IMR-90 (cell line): ENCODE measurements at regions not wholly inside any gene's neighbourhood (a gene's known extent, or its start where the extent isn't known, plus 50 kb on each side); places are given as distances from the start of the nearest gene placed in this dataset.

Source experiments
- ATAC-seq: fragments of 200-7000 bp; cut with Tn5 transposase; 2 replicates; pipeline ENCODE4 v1.9.1; 2020; ENCODE audit warnings: low read depth, mild to moderate bottlenecking, moderate library complexity
- BruUV-seq: library from RNA; stranded (reverse); fragments of 400-500 nt; replicated peaks from 2 replicates; lab custom pipeline; 2021; lab: Mats Ljungman, UMichigan
- CTCF ChIA-PET: fragments of 300-600 bp; formaldehyde crosslinking; extraction: SDS; loops from one replicate; lab custom pipeline; 2021; ENCODE audit warnings: antibody characterized with exemption; lab: Yijun Ruan, JAX
- POLR2A ChIA-PET: fragments of 300-600 bp; sonication (Branson Sonifier 250); formaldehyde crosslinking; loops from one replicate; lab custom pipeline; 2022; ENCODE audit warnings: antibody characterized with exemption; ENCODE audit not compliant: unreplicated experiment; lab: Charles Lee
- DNase-seq: peaks from one replicate; pipeline ENCODE4 v3.0.0; 2013
- H2AFZ ChIP-seq: replicated peaks from 2 replicates; pipeline ENCODE3; 2013; ENCODE audit warnings: low read length, mild to moderate bottlenecking; ENCODE audit not compliant: poor library complexity
- H2AK5ac ChIP-seq: 2 replicates; pipeline ENCODE4 v1.6.1; 2013; ENCODE audit warnings: low read depth, low read length, inconsistent platforms
- H2AK9ac ChIP-seq: replicated peaks from 2 replicates; pipeline ENCODE3; 2013; ENCODE audit warnings: mild to moderate bottlenecking, low read depth, low read length, moderate library complexity; ENCODE audit not compliant: poor library complexity
- H2BK120ac ChIP-seq: 2 replicates; pipeline ENCODE4 v1.6.1; 2013; ENCODE audit warnings: low read depth, low read length, inconsistent platforms
- H2BK15ac ChIP-seq: 3 replicates; pipeline ENCODE4 v1.6.1; 2013; ENCODE audit warnings: low read depth, low read length, inconsistent platforms
- H2BK20ac ChIP-seq: 2 replicates; pipeline ENCODE4 v1.6.1; 2013; ENCODE audit warnings: low read depth, mild to moderate bottlenecking, inconsistent platforms, low read length, moderate library complexity
- H2BK5ac ChIP-seq: 2 replicates; pipeline ENCODE4 v1.6.1; 2013; ENCODE audit warnings: mild to moderate bottlenecking, low read depth, low read length, inconsistent platforms; ENCODE audit not compliant: poor library complexity, severe bottlenecking
- H3K14ac ChIP-seq: replicated peaks from 2 replicates; pipeline ENCODE4 v1.6.1; 2013; ENCODE audit warnings: low read depth, low read length, inconsistent platforms
- H3K18ac ChIP-seq: 2 replicates; pipeline ENCODE4 v1.6.1; 2013; ENCODE audit warnings: low read depth, low read length, control low read depth
- H3K23ac ChIP-seq: 2 replicates; pipeline ENCODE4 v1.6.1; 2013; ENCODE audit warnings: low read depth, low read length, inconsistent platforms
- H3K27ac ChIP-seq: 2 replicates; pipeline ENCODE4 v1.5.1; 2013; ENCODE audit warnings: mild to moderate bottlenecking, control low read depth, low read length; ENCODE audit not compliant: insufficient read depth
- H3K27me3 ChIP-seq: 2 replicates; pipeline ENCODE4 v1.6.1; 2013; ENCODE audit warnings: low read length; ENCODE audit not compliant: control insufficient read depth, insufficient read depth
- H3K36me3 ChIP-seq: 2 replicates; pipeline ENCODE4 v1.6.1; 2013; ENCODE audit warnings: low read length, mixed read lengths; ENCODE audit not compliant: control insufficient read depth, insufficient read depth
- H3K4ac ChIP-seq: 2 replicates; pipeline ENCODE4 v1.6.1; 2013; ENCODE audit warnings: low read depth, low read length, inconsistent platforms
- H3K4me1 ChIP-seq: 2 replicates; pipeline ENCODE4 v1.6.1; 2013; ENCODE audit warnings: low read length, mixed read lengths; ENCODE audit not compliant: control insufficient read depth, insufficient read depth
- H3K4me2 ChIP-seq: 2 replicates; pipeline ENCODE4 v1.6.1; 2013; ENCODE audit warnings: low read depth, mild to moderate bottlenecking, control low read depth, low read length, moderate library complexity
- H3K4me3 ChIP-seq: 2 replicates; pipeline ENCODE4 v1.5.1; 2013; ENCODE audit warnings: low read depth, mild to moderate bottlenecking, control low read depth, low read length, moderate library complexity; ENCODE audit not compliant: insufficient read depth
- H3K56ac ChIP-seq: 2 replicates; pipeline ENCODE4 v1.6.1; 2013; ENCODE audit warnings: low read length, inconsistent platforms; ENCODE audit not compliant: insufficient read depth; ENCODE audit errors: extremely low read depth
- H3K79me1 ChIP-seq, 2 experiments: 2 replicates each; pipeline ENCODE4 v1.6.1; 2013; ENCODE audit warnings: low read length in 2 of 2, inconsistent platforms in 1 of 2, low read depth in 1 of 2
- H3K9ac ChIP-seq: 2 replicates; pipeline ENCODE4 v1.6.1; 2013; ENCODE audit warnings: low read depth, low read length, control low read depth
- H3K9me1 ChIP-seq: 2 replicates; pipeline ENCODE4 v1.6.1; 2013; ENCODE audit warnings: low read length, inconsistent platforms; ENCODE audit not compliant: insufficient read depth
- H3K9me3 ChIP-seq: 2 replicates; pipeline ENCODE4 v1.6.1; 2013; ENCODE audit warnings: low read length; ENCODE audit not compliant: control insufficient read depth, insufficient read depth
- H4K20me1 ChIP-seq: 2 replicates; pipeline ENCODE4 v1.6.1; 2013; ENCODE audit warnings: low read length, inconsistent platforms; ENCODE audit not compliant: insufficient read depth
- H4K5ac ChIP-seq: 2 replicates; pipeline ENCODE4 v1.6.1; 2013; ENCODE audit warnings: mild to moderate bottlenecking, low read depth, low read length, control low read depth
- H4K8ac ChIP-seq, 2 experiments: 2 replicates each; pipeline ENCODE4 v1.6.1; 2013; ENCODE audit warnings: low read depth in 2 of 2, low read length in 2 of 2, control low read depth in 1 of 2, inconsistent platforms in 1 of 2
- H4K91ac ChIP-seq: 2 replicates; pipeline ENCODE4 v1.6.1; 2013; ENCODE audit warnings: low read depth, low read length, inconsistent platforms; ENCODE audit not compliant: insufficient read depth
- CEBPB ChIP-seq: IDR thresholded peaks from 2 replicates; pipeline ENCODE4 v1.6.1; 2012; ENCODE audit warnings: low read depth, low read length, improper control_type of control experiment
- CTCF ChIP-seq: conservative IDR thresholded peaks from 2 replicates; pipeline ENCODE4 v1.5.1; 2012; ENCODE audit warnings: mild to moderate bottlenecking, low read depth, low read length, improper control_type of control experiment
- ELK1 ChIP-seq: fragments of 150-350 bp; IDR thresholded peaks from 2 replicates; pipeline ENCODE4 v1.6.1; 2016; ENCODE audit warnings: low read depth, mild to moderate bottlenecking, low read length, moderate library complexity, borderline replicate concordance
- FOS ChIP-seq: fragments of 150-350 bp; IDR thresholded peaks from 2 replicates; pipeline ENCODE4 v1.6.1; 2016; ENCODE audit warnings: low read depth, low read length
- MAFK ChIP-seq: IDR thresholded peaks from 2 replicates; pipeline ENCODE4 v1.6.1; 2012; ENCODE audit warnings: low read depth, low read length, improper control_type of control experiment
- MAZ ChIP-seq: IDR thresholded peaks from 2 replicates; pipeline ENCODE4 v1.6.1; 2012; ENCODE audit warnings: low read depth, mild to moderate bottlenecking, low read length, improper control_type of control experiment, moderate library complexity, borderline replicate concordance
- POLR2A ChIP-seq: IDR thresholded peaks from 2 replicates; pipeline ENCODE4 v1.6.1; 2012; ENCODE audit warnings: mild to moderate bottlenecking, low read depth, low read length
- RAD21 ChIP-seq: IDR thresholded peaks from 2 replicates; pipeline ENCODE4 v1.6.1; 2012; ENCODE audit warnings: low read length, improper control_type of control experiment
- RCOR1 ChIP-seq: IDR thresholded peaks from 2 replicates; pipeline ENCODE4 v1.6.1; 2012; ENCODE audit warnings: mild to moderate bottlenecking, low read length, improper control_type of control experiment; ENCODE audit not compliant: insufficient replicate concordance
- RFX5 ChIP-seq: IDR thresholded peaks from 2 replicates; pipeline ENCODE4 v1.8.0; 2012; ENCODE audit warnings: low read depth, mild to moderate bottlenecking, low read length, moderate library complexity
- SMC3 ChIP-seq: fragments of 150-350 bp; IDR thresholded peaks from 2 replicates; pipeline ENCODE4 v1.6.1; 2016; ENCODE audit warnings: low read depth, mild to moderate bottlenecking, antibody characterized with exemption, low read length, moderate library complexity
- USF2 ChIP-seq: fragments of 150-350 bp; IDR thresholded peaks from 2 replicates; pipeline ENCODE4 v1.6.1; 2017; ENCODE audit warnings: mild to moderate bottlenecking, antibody characterized with exemption, low read length, low read depth
- WGBS, 2 experiments: methylation state at CpG; one replicate each; pipeline versions ENCODE4 v1.1.5 to v1.1.7; 2013; ENCODE audit warnings: missing lambda C conversion rate in 2 of 2; ENCODE audit not compliant: insufficient read length in 1 of 2; ENCODE audit errors: extremely low coverage in 2 of 2; 5-methylcytosine and 5-hydroxymethylcytosine counted together
- dilution Hi-C: fragments of 300-500 bp; cut with HindIII; formaldehyde crosslinking; loops from one replicate; pipeline ENCODE4 v1.14.3; 2018; ENCODE audit warnings: low sequenced_read_pairs; ENCODE audit not compliant: unreplicated experiment
- in situ Hi-C: fragments of 300-500 bp; cut with MboI; formaldehyde crosslinking; loops from 3 replicates; pipeline ENCODE4 v1.14.3; 2019; ENCODE audit warnings: low sequenced_read_pairs, inconsistent platforms, mixed read lengths
- intact Hi-C: fragments of 100-400 bp; cut with micrococcal nuclease; formaldehyde crosslinking; loops from 2 replicates; pipeline ENCODE4 v1.10.0; 2022

DNA sequence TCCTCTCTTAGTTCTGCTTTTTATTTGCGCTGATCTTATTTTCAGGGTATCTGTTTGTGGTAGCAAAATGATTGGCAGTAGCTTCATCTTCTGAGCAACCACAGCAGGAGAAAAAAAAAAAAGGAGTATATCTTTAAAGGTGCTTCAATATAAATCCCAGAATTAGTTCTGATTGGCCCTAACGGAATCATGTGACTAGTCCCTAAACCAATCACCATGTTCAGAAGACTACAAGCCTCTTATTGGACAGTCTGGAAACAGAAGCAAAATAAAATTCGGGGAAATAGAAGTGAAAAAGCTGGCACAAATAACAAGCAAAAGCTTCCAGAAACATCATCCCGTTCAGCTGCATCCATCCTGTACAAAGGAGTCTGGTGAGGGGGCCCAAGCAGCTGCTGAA, 49.9 kb upstream of the PTPRO start:
- no peak overlapping the region for H4K8ac ChIP-seq
- no peak overlapping the region for H2BK20ac ChIP-seq
- no TSS peak for BruUV-seq
- H3K27ac ChIP-seq, result no peak overlapping the region
- H2BK120ac ChIP-seq, result no peak overlapping the region
- H4K20me1 ChIP-seq, result no peaks in the 10 kb centered on the region
- ChIA-PET CTCF (no interaction called here), POLR2A (no interaction called here)
- H3K4me3 ChIP-seq, result no peak overlapping the region
- no peak overlapping the region for H3K18ac ChIP-seq
- intact Hi-C loops, result loop anchor here (1.0 kb wide), 1 partner anchor 312 kb away; no protein-coding TSS in a partner anchor
- no peaks in the 10 kb centered on the region for H3K79me1 ChIP-seq
- H3K23ac ChIP-seq, result no peak overlapping the region
- no peak overlapping the region for H4K5ac ChIP-seq
- H3K27me3 ChIP-seq, result no peaks in the 10 kb centered on the region
- H3K9ac ChIP-seq, result no peak overlapping the region
- ATAC-seq (no peak), DNase-seq (no peak)
- no peak overlapping the region for H4K91ac ChIP-seq
- H3K4me1 ChIP-seq, result no peaks in the 10 kb centered on the region
- no peaks in the 10 kb centered on the region for H3K9me1 ChIP-seq
- dilution Hi-C loops, result no loop called here
- WGBS, 2 experiments, result no CpG with 5 or more reads among the region's 4 CpGs
- H3K9me3 ChIP-seq, result no peaks in the 10 kb centered on the region
- H3K4ac ChIP-seq, result no peak overlapping the region
- H2AFZ ChIP-seq, result no peak overlapping the region
- in situ Hi-C loops, result loop anchor here (5.0 kb wide), 3 partner anchors 250 to 580 kb away; no protein-coding TSS in a partner anchor
- H2BK15ac ChIP-seq, result no peak overlapping the region
- H2AK5ac ChIP-seq, result no peak overlapping the region
- no peak overlapping the region for H3K4me2 ChIP-seq
- H3K14ac ChIP-seq, result no peak overlapping the region
- no peak overlapping the region for H2AK9ac ChIP-seq
- H3K36me3 ChIP-seq, result no peaks in the 10 kb centered on the region
- no peak for TF ChIP-seq SMC3
- no peak for TF ChIP-seq USF2
- no peak for TF ChIP-seq RFX5
- no peak for TF ChIP-seq CTCF
- TF ChIP-seq POLR2A, result no peak
- TF ChIP-seq CEBPB, result no peak
- TF ChIP-seq FOS, result no peak
- no peak for TF ChIP-seq RAD21
- no peak for TF ChIP-seq MAFK
- no peak for TF ChIP-seq MAZ
- no peak for TF ChIP-seq RCOR1
- TF ChIP-seq ELK1, result no peak
- no peak overlapping the region for H2BK5ac ChIP-seq
- H3K56ac ChIP-seq, result no peak overlapping the region
